Kidney (tissue), 13 donors: ENCODE measurements at regions not wholly inside any gene's neighbourhood (a gene's known extent, or its start where the extent isn't known, plus 50 kb on each side); places are given as distances from the start of the nearest gene placed in this dataset.
"Not testable (repeated sequence)": the region's sequence is repeated elsewhere in the genome, so short reads cannot be mapped to it uniquely, and the experiment has no call there.

Experiments used
- DNase-seq, 5 donors: peaks; one replicate each; pipeline ENCODE4 v3.0.0-alpha.2; 2013 to 2020
- FAIRE-seq: peaks from 2 replicates; lab custom pipeline; 2012; peaks lifted over from hg19 to GRCh38; lab: Jason Lieb, UNC
- H3K27ac ChIP-seq, 2 donors: one replicate each; pipeline ENCODE4 v1.7.0; 2013; ENCODE audit warnings: low read depth in 2 of 2, low read length in 2 of 2, inconsistent platforms in 1 of 2
- H3K27me3 ChIP-seq: one replicate; pipeline ENCODE4 v1.7.1; 2013; ENCODE audit warnings: low read length, inconsistent platforms; ENCODE audit not compliant: control insufficient read depth, insufficient read depth
- H3K36me3 ChIP-seq, 3 donors: one replicate each; pipeline versions ENCODE4 v1.7.0 to v1.7.1; 2013; ENCODE audit warnings: low read length in 3 of 3, control low read depth in 1 of 3, inconsistent platforms in 1 of 3; ENCODE audit not compliant: insufficient read depth in 3 of 3, control insufficient read depth in 2 of 3
- H3K4me1 ChIP-seq, 3 donors: one replicate each; pipeline versions ENCODE4 v1.7.0 to v1.7.1; 2013; ENCODE audit warnings: low read length in 3 of 3, inconsistent platforms in 1 of 3, low read depth in 1 of 3; ENCODE audit not compliant: control insufficient read depth in 2 of 3, insufficient read depth in 2 of 3
- H3K4me3 ChIP-seq, 3 donors: one replicate each; pipeline versions ENCODE4 v1.7.0 to v1.8.1; 2013; ENCODE audit warnings: low read length in 3 of 3, control low read depth in 1 of 3, inconsistent platforms in 1 of 3
- H3K9ac ChIP-seq, 3 donors: one replicate each; pipeline versions ENCODE4 v1.7.0 to v1.7.1; 2013; ENCODE audit warnings: low read length in 3 of 3, control low read depth in 1 of 3, inconsistent platforms in 1 of 3
- H3K9me3 ChIP-seq, 3 donors: one replicate each; pipeline versions ENCODE4 v1.7.0 to v1.7.1; 2013; ENCODE audit warnings: low read length in 3 of 3, control low read depth in 1 of 3, inconsistent platforms in 1 of 3; ENCODE audit not compliant: control insufficient read depth in 2 of 3, insufficient read depth in 1 of 3
- CTCF ChIP-seq: IDR thresholded peaks from 3 replicates; pipeline ENCODE4 v1.5.1; 2012; ENCODE audit warnings: mild to moderate bottlenecking, moderate library complexity, borderline replicate concordance; ENCODE audit not compliant: insufficient read depth; ENCODE audit errors: extremely low read depth
- intact Hi-C: fragments of 100-400 bp; cut with DNase I; formaldehyde crosslinking; loops from one replicate; pipeline ENCODE4 v1.11.1; 2022
- donor health status: control.
- donor health status: control.
- donor health status: control.
- donor health status: control.
- donor health status: control.
- donor health status: DM: yes; HTN: yes; CAD: no.
- donor health status: Normal renal cell carcinoma (clear cell type).

GRCh38 chr17:37815536-37815935, 70.7 kb upstream of the HNF1B start:
- no peak for TF ChIP-seq CTCF
- intact Hi-C loops = no loop called here
- peak overlapping the region in 1 of 2 donors; percentile 58 for H3K27ac ChIP-seq
- no peaks in the 10 kb centered on the region for H3K27me3 ChIP-seq
- no peaks in the 10 kb centered on the region for H3K36me3 ChIP-seq
- H3K4me3 ChIP-seq = no peak overlapping the region
- FAIRE-seq = no peak
- no peak overlapping the region for H3K9ac ChIP-seq
- H3K4me1 ChIP-seq = peaks cover 0 to 16% (median 11%) of the 10 kb centered on the region in 3 donors
- no peak for DNase-seq
- H3K9me3 ChIP-seq = no peaks in the 10 kb centered on the region

GRCh38 chr17:37813751-37814150, 68.9 kb upstream of the HNF1B start:
- no peak overlapping the region for H3K9ac ChIP-seq
- no peaks in the 10 kb centered on the region for H3K27me3 ChIP-seq
- FAIRE-seq = no peak
- peak in 1 of 5 donors; percentile 49 for DNase-seq
- no peak for TF ChIP-seq CTCF
- no peaks in the 10 kb centered on the region for H3K36me3 ChIP-seq
- H3K9me3 ChIP-seq = no peaks in the 10 kb centered on the region
- no peak overlapping the region for H3K27ac ChIP-seq
- intact Hi-C loops = no loop called here
- peaks cover 0 to 12% (median 7%) of the 10 kb centered on the region in 3 donors for H3K4me1 ChIP-seq
- H3K4me3 ChIP-seq = no peak overlapping the region

- intact Hi-C loops, H3K36me3 ChIP-seq, H3K27me3 ChIP-seq, H3K9ac ChIP-seq, H3K4me3 ChIP-seq, H3K9me3 ChIP-seq, DNase-seq, H3K27ac ChIP-seq, FAIRE-seq, H3K4me1 ChIP-seq: not testable (repeated sequence)
Measured at GRCh38 chr17:37808846-37809245, 64.0 kb upstream of the HNF1B start.

GRCh38 chr17:37802712-37803416, 58.0 kb upstream of the HNF1B start:
- H3K4me1 ChIP-seq = peaks cover 3 to 12% (median 3%) of the 10 kb centered on the region in 3 donors
- H3K4me3 ChIP-seq = no peak overlapping the region
- H3K27me3 ChIP-seq = no peaks in the 10 kb centered on the region
- DNase-seq = peak in 1 of 5 donors; percentile 59
- intact Hi-C loops = no loop called here
- TF ChIP-seq CTCF = no peak
- no peaks in the 10 kb centered on the region for H3K36me3 ChIP-seq
- H3K27ac ChIP-seq = peak overlapping the region in 1 of 2 donors; percentile 35
- H3K9me3 ChIP-seq = no peaks in the 10 kb centered on the region
- FAIRE-seq = no peak
- no peak overlapping the region for H3K9ac ChIP-seq
